Mucosa of descending colon (tissue), 3 donors: ENCODE measurements at regions not wholly inside any gene's neighbourhood (a gene's known extent, or its start where the extent isn't known, plus 50 kb on each side); places are given as distances from the start of the nearest gene placed in this dataset.

ENCODE experiments used
- ATAC-seq: fragments of 200-7000 bp; cut with Tn5 transposase; one replicate; pipeline ENCODE4 v1.9.1; 2020; ENCODE audit warnings: mild to moderate bottlenecking, moderate library complexity
- DNase-seq, 3 donors: peaks; one replicate each; pipeline ENCODE4 v3.0.0-alpha.2; 2020
- H3K36me3 ChIP-seq: fragments of 200-600 bp; one replicate; pipeline ENCODE4 v1.8.0; 2021; ENCODE audit warnings: low read depth, mild to moderate bottlenecking
- H3K4me1 ChIP-seq: fragments of 200-600 bp; one replicate; pipeline ENCODE4 v1.8.0; 2021; ENCODE audit warnings: low read depth, mild to moderate bottlenecking
- H3K4me3 ChIP-seq: fragments of 200-600 bp; one replicate; pipeline ENCODE4 v1.8.0; 2021; ENCODE audit warnings: mild to moderate bottlenecking
- H3K9me3 ChIP-seq: fragments of 200-600 bp; one replicate; pipeline ENCODE4 v1.8.0; 2021; ENCODE audit warnings: mild to moderate bottlenecking
- CTCF ChIP-seq: fragments of 200-600 bp; IDR thresholded peaks from one replicate; pipeline ENCODE4 v1.8.0; 2022; ENCODE audit warnings: antibody characterized with exemption, mild to moderate bottlenecking
- intact Hi-C, 2 donors: fragments of 100-400 bp; cut with DNase I in 1 of 2; cut with micrococcal nuclease in 1 of 2; formaldehyde crosslinking; loops; one replicate each; pipeline versions ENCODE4 v1.11.0 to v1.11.1; 2022; cut with DNase I, micrococcal nuclease
- donor health status: DM: no; HTN: no; CAD: no; lungs with moderate emphysema.
- donor health status: DM: no; HTN: no; CAD: no.
- donor health status: DM: no; HTN: yes; CAD: no.

GRCh38 chr14:66378712-66379505, 107.3 kb upstream of the CCDC196 start:
- intact Hi-C loops: no loop called here
- ATAC-seq: no peak
- Histone ChIP-seq H3K4me3 (no peak overlapping the region), H3K9me3 (no peaks in the 10 kb centered on the region), H3K4me1 (no peaks in the 10 kb centered on the region), H3K36me3 (no peaks in the 10 kb centered on the region)
- no peak for DNase-seq
- TF ChIP-seq CTCF: no peak

DNA sequence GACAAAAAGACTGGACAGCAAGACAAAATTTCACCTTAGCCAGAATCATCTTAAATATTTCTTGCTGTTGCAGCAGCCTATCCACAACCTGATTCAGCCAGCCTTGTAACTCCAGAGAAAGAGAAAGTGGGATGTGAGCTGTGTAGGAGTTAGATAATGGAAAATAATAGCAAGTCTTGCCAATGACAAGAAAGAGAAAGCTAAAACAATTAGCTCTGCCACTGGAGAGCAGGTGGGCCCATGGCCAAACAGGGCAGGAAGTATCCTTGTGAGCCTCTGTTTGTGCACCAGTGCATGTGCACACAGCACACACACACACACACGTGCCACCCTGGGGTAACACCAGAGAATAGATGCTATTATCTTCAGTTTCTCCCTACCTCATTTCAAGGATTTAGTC, 106.0 kb upstream of the CCDC196 start:
- no peaks in the 10 kb centered on the region for H3K36me3 ChIP-seq
- DNase-seq (no peak), ATAC-seq (no peak)
- TF ChIP-seq CTCF: no peak
- intact Hi-C loops: no loop called here
- no peaks in the 10 kb centered on the region for H3K4me1 ChIP-seq
- H3K4me3 ChIP-seq: no peak overlapping the region
- no peaks in the 10 kb centered on the region for H3K9me3 ChIP-seq

GRCh38 chr14:66381755-66382154, 104.4 kb upstream of the CCDC196 start:
- Histone ChIP-seq H3K4me1 (no peaks in the 10 kb centered on the region), H3K9me3 (no peaks in the 10 kb centered on the region), H3K36me3 (no peaks in the 10 kb centered on the region), H3K4me3 (no peak overlapping the region)
- DNase-seq: no peak
- no peak for ATAC-seq
- no peak for TF ChIP-seq CTCF
- intact Hi-C loops: no loop called here

GRCh38 chr14:66383257-66383656, 102.9 kb upstream of the CCDC196 start:
- no peaks in the 10 kb centered on the region for H3K36me3 ChIP-seq
- H3K4me3 ChIP-seq: no peak overlapping the region
- H3K9me3 ChIP-seq: no peaks in the 10 kb centered on the region
- no peak for DNase-seq
- no peak for TF ChIP-seq CTCF
- H3K4me1 ChIP-seq: no peaks in the 10 kb centered on the region
- intact Hi-C loops: no loop called here
- ATAC-seq: no peak

DNA sequence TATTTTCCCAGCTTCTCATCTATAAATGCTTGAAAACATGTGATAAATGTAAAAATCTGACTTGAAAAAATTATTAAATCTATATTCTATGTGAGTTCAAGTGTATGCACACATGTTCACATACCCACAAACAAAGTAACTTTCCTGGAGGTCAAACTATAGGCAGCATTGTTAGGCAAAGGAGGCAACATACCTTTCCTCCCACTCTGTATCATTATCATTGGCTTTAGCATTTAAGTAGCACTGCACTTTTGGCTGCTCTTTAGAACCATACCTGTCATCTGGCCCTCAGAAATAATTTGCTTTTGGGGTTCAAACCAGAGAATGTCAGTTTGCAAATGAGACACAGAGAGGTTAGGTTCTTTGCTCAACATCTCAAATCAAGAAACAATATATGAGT, 102.4 kb upstream of the CCDC196 start:
- no peak overlapping the region for H3K4me3 ChIP-seq
- ATAC-seq (no peak), DNase-seq (no peak)
- no peaks in the 10 kb centered on the region for H3K9me3 ChIP-seq
- H3K4me1 ChIP-seq: no peaks in the 10 kb centered on the region
- intact Hi-C loops: no loop called here
- H3K36me3 ChIP-seq: no peaks in the 10 kb centered on the region
- TF ChIP-seq CTCF: no peak

- DNase-seq: no peak
- Histone ChIP-seq H3K9me3 (no peaks in the 10 kb centered on the region), H3K4me3 (no peak overlapping the region), H3K36me3 (no peaks in the 10 kb centered on the region), H3K4me1 (no peaks in the 10 kb centered on the region)
- intact Hi-C loops: no loop called here
- ATAC-seq: no peak
- no peak for TF ChIP-seq CTCF
These were observed 97.7 kb upstream of the CCDC196 start for GRCh38 chr14:66388516-66388915.
